HG03521 (cell line): ENCODE measurements at regions not wholly inside any gene's neighbourhood (a gene's known extent, or its start where the extent isn't known, plus 50 kb on each side); places are given as distances from the start of the nearest gene placed in this dataset.
"Not testable (repeated sequence)": the region's sequence is repeated elsewhere in the genome, so short reads cannot be mapped to it uniquely, and the experiment has no call there.

ENCODE experiments used
- ATAC-seq: cut with Tn5 transposase; IDR thresholded peaks from one replicate; pipeline ENCODE4 v1.9.1; 2021; ENCODE audit warnings: mild to moderate bottlenecking, moderate library complexity; ENCODE audit not compliant: unreplicated experiment

DNA sequence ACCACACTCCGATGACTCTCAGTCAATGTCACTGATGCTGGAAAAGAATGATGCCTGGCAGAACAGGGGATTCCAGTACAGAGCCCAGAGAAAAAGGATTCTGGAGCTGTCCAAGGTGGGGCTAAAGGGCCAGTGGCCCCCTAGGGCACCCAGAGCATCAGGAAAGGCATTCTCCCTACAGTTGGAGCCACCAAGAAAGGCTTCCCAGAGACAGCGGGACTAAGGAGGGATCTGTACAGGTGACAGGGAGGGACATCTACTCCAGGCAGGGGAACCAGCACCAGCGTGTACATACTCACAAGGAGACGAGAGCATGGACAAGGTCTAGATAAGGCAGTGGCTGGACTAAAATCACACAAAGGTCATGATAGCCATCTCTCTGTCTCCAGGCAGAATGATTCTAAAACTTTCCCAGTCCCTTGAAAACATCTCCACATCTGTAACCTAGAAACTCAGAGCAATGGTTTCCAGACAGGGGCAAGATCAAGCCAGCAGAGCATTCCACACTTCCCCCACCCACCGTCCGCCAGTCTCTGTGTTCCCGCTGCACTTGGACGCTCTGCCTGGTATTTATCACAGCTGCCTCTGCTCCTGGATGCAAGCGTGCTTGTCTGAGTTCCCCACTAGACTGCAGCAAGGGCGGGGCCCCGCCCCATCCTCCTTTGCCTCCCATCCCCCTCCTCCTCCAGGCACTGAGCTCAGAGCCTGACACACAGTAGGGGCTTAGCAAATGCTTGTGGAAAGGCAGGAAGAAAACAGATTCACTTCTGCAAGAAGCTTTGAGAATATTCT is 111.6 kb upstream of the ZC3H12A start:
- ATAC-seq, result no peak

DNA sequence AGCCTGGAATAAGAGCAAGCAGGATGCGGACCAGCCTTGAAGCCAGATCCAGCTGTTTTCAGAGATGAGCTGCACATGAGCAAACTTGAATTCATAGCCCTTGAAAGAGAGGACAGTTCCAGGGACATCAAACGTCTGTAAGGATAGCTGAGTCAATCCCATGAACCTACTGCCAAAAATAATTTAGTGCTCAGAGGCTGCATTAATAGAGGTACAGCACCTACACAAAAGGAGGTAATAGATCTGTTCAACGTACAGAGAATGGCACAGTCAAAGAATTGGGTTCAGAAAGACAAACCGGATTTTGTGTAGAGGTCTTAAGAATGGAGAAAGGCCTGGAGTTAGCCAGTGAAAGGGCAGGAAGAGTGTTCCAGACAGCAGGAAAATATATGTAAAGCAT is 110.8 kb upstream of the ZC3H12A start:
- no peak for ATAC-seq

DNA sequence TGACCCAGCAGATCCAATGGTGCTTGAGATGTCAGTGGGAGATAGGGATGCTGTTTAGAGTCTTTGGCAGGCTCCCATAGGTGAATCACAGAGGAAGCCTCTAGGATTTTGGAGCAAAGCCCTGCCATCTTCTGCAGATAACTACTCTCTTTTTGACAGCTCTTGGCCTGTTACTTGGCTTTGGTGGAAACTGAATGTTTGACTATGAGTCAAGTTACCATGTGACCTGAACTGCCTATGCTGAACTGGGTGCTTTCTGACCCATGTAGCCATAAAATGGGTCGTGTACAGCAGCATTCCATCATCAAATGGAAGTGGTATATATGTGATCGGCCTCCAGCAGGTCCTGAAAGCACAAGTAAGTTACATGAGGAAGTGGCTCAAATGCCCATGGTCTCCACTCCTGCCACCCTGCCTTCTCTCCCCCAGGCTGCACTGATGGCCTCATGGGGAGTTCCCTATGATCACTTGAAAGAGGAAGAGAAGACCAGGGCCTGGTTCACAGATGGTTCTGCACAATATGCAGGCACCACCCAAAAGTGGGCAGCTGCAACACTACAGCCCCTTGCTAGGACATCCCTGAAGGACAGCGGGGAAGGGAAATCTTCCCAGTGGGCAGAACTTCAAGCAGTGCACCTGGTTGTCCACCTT is 105.6 kb upstream of the ZC3H12A start:
- ATAC-seq, result not testable (repeated sequence)

DNA sequence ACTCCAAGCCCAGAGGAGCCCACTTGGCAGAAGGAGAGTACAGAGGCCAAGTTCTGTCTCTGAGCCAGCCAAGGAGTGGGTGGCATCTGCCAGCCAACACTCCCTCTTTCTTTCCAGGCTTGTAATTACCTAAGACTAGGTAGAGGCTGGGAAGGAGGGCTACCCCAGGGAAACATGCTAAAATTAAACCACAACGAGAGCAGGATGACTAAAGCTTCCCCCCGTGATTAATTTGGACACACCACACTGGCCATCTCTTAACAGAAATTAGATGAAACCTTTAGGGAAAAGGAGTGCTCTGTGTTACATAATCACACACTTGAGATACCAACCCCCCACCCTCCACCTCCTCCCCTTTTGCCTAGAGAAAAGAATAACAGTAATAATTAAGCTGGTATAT is 102.1 kb upstream of the ZC3H12A start:
- ATAC-seq, result no peak

DNA sequence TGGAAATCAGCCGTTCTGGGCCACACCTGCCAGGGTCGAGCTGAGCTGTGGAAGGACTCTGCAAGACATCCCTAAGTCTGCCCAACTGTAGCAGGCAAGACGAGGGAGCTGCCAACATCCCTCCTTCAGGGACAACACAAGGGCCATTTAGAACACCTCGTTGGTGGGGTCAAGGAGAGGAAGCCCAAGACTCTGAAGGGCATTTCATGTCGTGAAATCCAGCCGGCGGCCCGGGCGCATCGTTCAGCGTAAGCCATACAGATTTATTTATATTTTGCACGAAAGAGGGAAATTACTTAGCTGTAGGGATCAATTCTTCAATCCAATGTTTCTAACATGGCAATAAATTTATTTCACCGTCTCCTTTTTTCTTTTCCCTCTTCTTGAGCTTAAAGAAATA is 101.7 kb upstream of the ZC3H12A start:
- ATAC-seq, result no peak

DNA sequence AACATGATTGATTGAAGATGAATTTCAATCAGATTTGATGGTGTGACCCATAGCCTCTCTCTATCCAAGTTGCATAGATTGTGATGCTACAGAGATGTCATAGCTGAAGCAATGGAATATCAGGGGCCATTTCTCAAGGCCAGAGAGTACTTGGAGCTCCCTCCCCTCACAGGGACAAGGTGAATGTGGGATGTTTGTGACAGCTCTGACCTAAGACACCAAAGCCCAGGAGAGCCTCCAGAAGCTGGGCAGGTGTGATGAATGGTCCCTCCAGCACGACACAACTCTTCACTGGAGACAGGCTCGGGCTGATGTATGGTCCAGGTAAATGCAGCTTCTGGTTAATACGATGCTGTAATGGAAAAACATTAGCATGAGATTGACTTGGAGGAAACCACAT is 101.0 kb upstream of the ZC3H12A start:
- ATAC-seq, result no peak

DNA sequence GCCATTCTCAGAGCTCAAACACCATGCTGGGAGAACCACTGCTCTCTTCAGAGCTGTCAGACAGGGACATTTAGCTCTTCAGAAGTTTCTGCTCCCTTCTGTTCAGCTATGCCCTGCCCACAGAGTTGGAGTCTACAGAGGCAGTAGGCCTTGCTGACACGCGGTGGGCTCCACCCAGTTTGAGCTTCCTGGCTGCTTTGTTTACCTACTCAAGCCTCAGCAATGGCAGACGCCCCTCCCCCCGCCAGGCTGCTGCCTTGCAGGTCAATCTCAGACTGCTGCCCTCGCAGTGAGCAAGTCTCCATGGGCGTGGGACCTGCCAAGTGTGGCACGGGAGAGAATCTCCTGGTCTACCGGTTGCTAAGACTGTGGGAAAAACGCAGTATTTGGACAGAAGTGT is 93.8 kb upstream of the ZC3H12A start:
- not testable (repeated sequence) for ATAC-seq

DNA sequence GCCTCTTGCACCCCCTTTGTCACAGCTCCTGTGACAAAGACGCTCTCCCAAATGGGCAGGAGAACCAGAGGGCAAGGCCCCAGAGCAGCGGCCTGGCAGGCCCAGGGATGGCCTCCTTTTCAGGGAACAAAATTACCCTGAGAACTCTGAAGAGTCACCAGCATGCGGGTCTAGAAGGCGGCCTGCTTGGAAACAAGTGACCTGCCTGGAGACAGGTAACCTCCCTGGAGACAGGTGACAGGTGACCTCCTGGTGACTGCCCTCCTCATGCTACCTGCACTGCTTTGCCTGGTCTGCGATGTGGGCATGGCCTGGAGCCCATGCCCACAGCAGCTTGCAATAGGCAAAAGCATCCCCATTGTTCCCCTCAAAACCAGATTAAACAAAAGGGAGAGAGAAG is 86.5 kb upstream of the ZC3H12A start:
- ATAC-seq, result no peak

DNA sequence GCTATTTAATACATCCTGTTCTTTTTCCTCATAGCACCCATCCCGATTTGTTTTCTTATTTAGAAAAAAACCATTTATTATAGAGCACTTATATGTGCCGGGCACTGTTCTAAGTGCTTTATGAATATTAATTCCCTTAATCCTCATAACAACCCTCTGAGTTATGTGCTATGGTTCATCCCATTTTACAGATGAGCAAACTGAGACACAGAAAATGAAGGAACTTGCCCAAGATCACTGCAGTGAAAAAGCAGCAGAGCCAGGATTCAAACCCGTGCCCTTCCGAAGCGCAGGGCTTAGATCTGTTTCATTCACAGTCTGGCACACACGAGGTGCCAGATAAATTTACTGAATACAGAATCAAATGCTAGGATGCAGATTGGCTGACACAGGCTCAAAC is 85.1 kb upstream of the ZC3H12A start:
- no peak for ATAC-seq

DNA sequence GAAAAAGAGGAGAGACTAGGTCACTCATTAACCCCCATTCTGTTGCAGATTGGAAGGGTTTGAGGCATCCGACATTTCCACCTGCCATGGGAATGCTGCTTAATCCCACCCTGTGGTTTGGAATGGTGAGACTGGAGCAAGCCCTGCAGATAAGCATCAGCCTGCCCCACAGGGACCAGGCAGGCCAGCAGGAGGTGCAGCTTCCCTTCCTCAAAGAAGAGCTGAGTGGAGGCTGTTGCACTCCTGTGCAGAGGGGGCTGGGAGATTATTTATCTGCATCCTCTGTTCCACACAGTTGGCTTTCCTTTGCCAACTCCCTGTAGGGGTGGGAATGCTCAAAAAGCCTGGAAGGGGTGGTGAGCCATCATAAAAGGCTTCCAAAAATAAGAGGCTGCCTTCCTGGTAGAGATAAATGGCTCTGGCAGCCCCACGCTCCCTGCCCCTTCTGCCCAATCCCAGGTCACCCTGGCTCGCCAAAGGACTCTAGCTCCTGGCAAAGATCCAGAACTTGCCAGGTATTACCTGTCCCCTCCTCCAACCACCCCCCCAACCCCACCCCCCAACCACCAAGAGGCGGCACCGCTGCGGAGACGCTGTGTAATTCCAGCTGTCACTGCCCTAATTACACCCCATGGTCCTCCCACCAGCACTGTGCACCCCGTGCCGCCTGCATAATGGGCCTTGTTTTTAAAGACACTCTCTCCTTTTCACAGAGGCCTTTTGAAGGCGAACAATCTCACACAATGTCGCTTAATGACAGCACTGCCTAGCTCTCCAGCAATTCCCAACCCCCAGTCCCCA is 83.0 kb upstream of the ZC3H12A start:
- no peak for ATAC-seq

DNA sequence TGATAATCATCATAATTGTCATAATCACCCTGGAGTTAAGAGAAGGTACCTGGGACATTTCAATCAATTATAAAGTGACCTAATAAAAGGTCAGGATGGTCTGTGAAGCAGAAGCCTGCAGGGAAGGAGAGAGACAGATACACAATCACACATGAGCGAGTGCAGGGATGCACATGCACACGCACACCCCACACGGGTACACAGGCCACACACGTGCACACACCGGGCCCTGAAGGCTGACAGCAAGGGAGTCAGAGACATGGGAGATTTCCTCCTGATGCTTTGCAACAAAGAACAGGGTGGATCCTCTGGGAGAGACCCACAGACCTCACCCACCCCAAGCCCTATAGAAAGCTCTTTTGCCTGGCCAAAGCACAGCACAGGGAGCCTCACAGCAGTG is 82.3 kb upstream of the ZC3H12A start:
- no peak for ATAC-seq

DNA sequence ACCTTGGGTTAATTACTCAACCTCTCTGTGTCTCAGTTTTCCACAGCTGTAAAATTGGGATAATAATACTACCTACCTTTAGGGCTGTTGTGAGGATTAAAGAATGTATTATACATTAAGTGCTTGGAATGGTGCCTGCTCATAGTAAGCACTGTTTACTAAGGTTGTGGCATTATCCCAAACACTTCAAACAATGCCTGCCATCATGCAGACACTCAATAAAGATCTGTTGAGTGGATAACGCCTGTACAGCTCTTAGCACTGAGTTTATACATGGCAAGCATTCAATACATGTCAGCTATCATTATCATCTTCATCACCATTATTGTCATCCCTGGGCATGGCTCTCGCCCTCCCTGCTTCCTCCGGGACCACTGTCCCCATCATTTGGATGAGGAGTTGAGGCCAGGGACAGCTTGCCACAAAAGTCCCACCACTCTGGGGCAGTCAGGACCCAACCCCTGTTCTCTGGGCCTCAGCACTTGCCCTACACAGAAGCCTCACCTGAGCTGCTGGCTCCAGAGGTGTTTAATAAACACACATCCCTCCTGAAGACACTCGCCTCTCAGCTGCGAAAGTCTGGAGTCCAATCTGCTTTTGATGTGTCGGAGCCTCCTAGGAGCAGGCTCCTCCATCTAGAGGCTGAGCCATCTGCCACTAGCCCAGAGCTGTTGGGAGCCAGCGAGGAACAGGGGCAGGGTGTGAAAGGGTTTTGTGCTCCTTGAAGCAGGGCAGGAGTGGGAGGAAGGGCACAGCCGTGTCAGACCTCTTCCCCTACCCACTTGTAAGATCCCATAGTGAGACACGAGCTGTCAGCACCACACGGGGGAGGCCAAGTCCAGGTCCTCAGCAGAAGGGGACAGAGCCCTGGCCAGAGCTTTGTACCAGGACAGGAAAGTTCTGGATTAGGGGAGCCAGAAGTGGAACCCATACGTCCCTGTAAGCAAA is 80.9 kb upstream of the ZC3H12A start:
- ATAC-seq, result no peak

DNA sequence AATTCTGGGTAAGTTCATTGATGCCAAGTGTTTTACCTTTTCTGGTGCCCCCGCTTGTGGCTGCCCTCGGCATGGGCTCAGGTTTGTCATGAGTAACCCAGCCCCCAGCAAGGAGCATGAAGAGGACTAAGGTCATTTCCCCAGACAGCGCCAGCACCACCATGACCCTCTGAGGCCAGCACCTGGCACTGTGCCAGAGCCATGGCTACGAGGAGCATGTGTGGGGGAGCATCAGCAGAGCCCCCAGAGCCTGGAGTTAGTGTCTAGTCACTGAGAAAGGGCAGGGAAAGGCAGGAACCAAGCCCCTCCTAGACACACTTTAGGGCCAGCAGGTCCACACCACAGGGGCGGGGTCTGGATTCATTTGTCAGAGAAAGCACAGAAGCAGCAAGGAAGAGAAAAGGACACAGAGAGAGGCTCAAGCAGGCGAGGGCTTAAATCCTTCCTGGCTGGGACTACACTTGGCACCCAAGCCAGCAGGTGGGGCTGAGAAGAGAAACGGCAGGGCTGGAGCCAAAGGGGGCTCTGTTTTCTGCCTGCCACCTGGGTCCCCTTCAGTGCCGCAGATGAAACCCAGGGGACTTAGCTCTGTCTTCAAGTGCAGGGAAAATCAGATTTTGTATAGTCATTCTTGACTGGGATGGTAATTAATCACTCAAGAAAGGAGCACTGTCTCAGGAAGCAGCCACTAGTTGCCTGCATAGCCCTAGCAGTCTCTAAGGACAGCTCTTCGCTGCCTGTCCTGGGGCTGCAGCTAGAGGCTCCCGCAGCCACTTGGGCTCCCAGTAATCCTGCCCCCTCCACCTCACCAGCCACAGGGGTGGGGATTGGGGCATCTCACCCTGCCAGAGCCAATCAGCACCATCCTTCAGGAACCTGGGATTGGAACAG is 79.6 kb upstream of the ZC3H12A start:
- no peak for ATAC-seq

DNA sequence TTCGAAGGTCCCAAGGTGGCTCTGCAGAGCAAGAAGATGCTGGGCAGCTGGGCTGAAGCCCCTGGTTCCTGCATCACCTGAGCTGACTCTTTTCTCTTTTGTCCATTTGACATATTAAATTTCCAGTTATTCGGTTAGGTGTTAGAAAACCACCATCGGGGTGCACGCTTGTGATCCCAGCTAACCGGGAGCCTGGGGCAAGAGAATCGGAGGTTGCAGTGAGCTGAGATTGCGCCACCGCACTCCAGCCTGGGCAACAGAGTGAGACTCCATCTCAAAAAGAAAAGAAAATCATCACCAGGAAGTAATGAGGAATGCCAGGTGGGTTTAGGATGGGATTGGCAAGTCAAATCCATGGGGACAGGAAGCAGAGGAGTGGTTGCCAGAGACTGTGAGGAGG is 76.3 kb upstream of the ZC3H12A start:
- ATAC-seq, result no peak

DNA sequence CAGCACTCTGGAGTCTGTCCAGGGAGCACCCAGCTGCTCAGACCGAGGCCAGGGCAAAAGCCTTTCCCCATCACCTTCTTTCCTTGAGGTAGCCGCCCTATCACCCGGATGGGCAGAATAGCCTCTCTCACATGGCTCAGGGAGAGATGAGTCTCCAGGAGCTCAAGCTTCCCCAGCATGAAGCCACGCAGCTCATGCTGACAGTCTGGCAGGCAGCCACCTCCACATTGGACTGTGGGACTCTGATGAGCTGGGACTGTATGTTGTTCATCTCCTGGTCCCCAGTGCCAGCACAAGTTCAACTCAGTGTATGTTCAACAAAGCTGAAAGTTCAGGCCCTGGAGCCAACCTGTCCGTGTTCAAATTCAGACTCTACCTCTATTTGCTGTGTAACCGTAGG is 75.2 kb upstream of the ZC3H12A start:
- ATAC-seq, result no peak

DNA sequence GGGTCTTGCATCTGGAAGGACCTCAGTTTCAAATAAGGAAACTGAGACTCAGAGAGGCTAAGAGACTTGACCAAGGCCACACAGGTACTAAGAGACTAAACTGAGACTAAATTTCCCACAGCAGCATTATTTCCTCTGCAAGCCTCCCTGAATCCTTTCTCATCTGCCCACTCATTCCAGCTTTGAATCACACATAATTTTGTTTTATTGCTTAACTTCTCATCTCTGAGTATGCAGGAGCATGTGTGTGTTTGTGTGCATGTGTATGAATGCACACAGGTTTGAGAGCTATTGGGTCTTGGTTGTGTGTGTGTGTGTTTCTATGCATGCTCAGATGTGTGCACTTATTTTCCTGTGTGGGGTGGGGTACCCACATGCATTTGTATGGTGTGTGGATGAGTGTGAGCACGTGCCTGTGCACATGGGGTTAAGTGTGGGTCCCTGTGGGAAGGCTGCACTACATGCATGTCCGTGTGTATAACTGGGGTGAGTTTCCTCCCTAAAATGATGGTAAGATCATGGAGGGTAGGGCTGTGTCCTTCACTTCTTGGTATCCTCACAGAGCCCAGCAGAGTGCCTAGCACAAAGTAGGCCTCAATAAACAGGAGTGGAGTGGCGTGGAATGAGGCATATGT is 74.4 kb upstream of the ZC3H12A start:
- no peak for ATAC-seq

DNA sequence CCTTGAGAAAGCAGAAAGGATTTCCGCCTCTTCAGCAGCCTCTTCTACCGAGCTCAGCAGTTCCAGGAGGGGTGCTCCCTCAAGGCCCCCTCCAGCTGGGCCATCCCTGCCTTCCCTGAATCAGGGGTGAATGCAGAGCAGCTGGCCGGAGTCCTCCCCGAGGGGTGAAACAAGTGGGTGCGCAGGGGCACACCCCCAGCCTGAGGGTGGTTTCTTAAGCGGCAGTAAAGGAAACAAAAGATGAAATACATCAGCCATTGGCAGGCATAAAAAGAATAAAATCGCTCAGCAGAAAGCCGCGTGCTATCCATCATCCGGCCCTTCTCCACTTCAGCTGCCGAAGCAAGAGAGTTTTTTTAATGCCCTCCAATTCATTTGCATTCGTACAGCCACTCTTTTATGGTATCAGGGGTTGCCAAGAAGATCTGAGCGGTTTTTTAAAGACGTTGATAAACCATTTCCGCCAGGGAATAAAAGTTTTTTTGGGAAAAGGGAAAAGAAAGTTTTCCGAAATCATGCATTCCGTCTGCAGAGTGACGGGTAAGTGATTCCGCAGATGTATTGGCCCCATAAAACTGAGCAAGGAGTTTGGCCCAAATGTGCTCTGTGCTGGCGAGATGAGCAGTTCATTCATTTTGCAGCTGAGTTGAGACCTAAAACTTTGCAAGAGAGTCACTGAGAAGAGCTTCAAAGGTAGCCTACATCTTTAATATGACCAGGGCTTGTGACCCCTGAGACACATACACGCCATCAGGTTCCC is 73.7 kb upstream of the ZC3H12A start:
- no peak for ATAC-seq

DNA sequence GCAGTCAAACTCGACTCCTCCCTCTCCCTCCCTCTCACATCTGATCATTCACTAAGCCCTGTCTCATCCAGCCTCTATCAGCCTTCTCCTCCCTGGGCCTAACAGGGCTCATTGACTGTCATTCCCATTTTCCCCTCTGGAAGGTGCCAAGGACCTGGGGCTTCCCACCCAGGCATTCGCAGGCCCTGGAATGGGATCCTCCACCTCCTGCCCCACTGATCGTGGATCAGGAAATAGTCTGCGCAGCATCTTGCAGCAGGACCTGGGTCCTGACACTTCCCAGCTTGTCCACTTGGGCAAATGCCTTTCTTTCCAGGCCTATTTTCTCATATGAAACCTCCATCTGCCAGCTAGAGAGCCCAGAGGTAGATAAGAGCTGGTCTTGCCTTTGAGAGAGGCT is 71.2 kb upstream of the ZC3H12A start:
- ATAC-seq, result no peak

DNA sequence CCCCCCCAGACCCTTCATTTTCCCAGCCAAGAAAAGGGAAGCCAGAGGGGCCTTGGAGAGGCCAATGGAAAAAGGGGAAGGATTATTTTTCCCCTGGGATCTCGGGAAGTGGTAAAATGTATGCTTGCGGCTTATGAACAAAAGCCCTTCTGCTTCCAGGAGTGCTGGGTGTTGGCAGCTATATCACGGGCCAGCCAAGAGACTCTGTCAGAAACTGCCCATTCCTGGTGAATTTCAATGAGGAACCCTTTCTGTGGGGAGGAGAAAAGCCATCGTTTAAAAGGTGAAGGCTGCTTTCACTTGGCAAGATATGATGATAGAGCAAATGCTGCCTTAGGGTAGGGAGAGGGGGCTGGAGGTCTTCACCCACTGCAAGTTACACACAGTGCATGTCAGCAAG is 69.7 kb upstream of the ZC3H12A start:
- ATAC-seq, result no peak
